GM12878 (cell line): ENCODE measurements at regions not wholly inside any gene's neighbourhood (a gene's known extent, or its start where the extent isn't known, plus 50 kb on each side); places are given as distances from the start of the nearest gene placed in this dataset.

Experiments used
- CTCF ChIP-seq, 3 experiments: IDR thresholded peaks in 2 of 3; conservative IDR thresholded peaks in 1 of 3; 2 replicates each; pipeline ENCODE4 v1.5.1; 2011; ENCODE audit warnings: low read depth in 3 of 3, low read length in 3 of 3, mild to moderate bottlenecking in 3 of 3, control low read depth in 2 of 3, moderate library complexity in 2 of 3, inconsistent platforms in 1 of 3, mixed read lengths in 1 of 3; ENCODE audit not compliant: control insufficient read depth in 2 of 3, insufficient read depth in 1 of 3; ENCODE audit errors: extremely low read depth in 1 of 3
- HDAC2 ChIP-seq: fragments of 200-600 bp; sonication (generic); IDR thresholded peaks from 2 replicates; pipeline ENCODE4 v1.6.1; 2017
- IRF5 ChIP-seq: fragments of 450-650 bp; IDR thresholded peaks from 2 replicates; pipeline ENCODE4 v1.6.1; 2017; ENCODE audit warnings: borderline replicate concordance
- JUNB ChIP-seq: IDR thresholded peaks from 2 replicates; pipeline ENCODE4 v1.6.1; 2016; ENCODE audit warnings: antibody characterized with exemption, mild to moderate bottlenecking
- MEF2A ChIP-seq: IDR thresholded peaks from 2 replicates; pipeline ENCODE4 v1.6.1; 2011; ENCODE audit warnings: low read depth, mild to moderate bottlenecking, low read length, moderate library complexity; ENCODE audit not compliant: insufficient read depth
- MXI1 ChIP-seq: fragments of 150-350 bp; IDR thresholded peaks from 2 replicates; pipeline ENCODE4 v1.6.1; 2011; ENCODE audit warnings: low read depth, mild to moderate bottlenecking, inconsistent platforms, low read length, improper control_type of control experiment
- NFIC ChIP-seq: IDR thresholded peaks from 2 replicates; pipeline ENCODE4 v1.6.1; 2012; ENCODE audit warnings: low read depth, mild to moderate bottlenecking, inconsistent platforms, low read length, moderate library complexity
- NRF1 ChIP-seq: conservative IDR thresholded peaks from 2 replicates; pipeline ENCODE4 v1.6.1; 2011; ENCODE audit warnings: mild to moderate bottlenecking, low read depth, low read length, improper control_type of control experiment
- POLR2AphosphoS5 ChIP-seq: IDR thresholded peaks from 2 replicates; pipeline ENCODE4 v1.6.1; 2011; ENCODE audit warnings: mild to moderate bottlenecking, low read length, inconsistent platforms
- TCF12 ChIP-seq: IDR thresholded peaks from 2 replicates; pipeline ENCODE4 v1.6.1; 2011; ENCODE audit warnings: low read depth, mild to moderate bottlenecking, low read length
- YBX1 ChIP-seq: fragments of 450-650 bp; IDR thresholded peaks from 2 replicates; pipeline ENCODE4 v1.6.1; 2016; ENCODE audit warnings: antibody characterized with exemption

- TF ChIP-seq HDAC2 = no peak
- TF ChIP-seq CTCF (IDR thresholded peaks at IDR 0.05 in 2 of 3, conservative IDR thresholded peaks at IDR 0.05 in 1 of 3; ENCODE audit: control insufficient read depth in 2 of 3, extremely low read depth in 1 of 3, insufficient read depth in 1 of 3, low read depth in 3 of 3, low read length in 3 of 3) = no peak
- TF ChIP-seq YBX1 = no peak
- no peak for TF ChIP-seq MXI1
- no peak for TF ChIP-seq NRF1
- no peak for TF ChIP-seq JUNB
- TF ChIP-seq POLR2AphosphoS5 = no peak
- no peak for TF ChIP-seq TCF12
- TF ChIP-seq MEF2A = no peak
- TF ChIP-seq IRF5 = no peak
- no peak for TF ChIP-seq NFIC
Measured at GRCh38 chr1:232273011-232273410, 356.9 kb downstream of the SIPA1L2 start.
